ENCODE measurements at regions not wholly inside any gene's neighbourhood (a gene's known extent, or its start where the extent isn't known, plus 50 kb on each side); places are given as distances from the start of the nearest gene placed in this dataset.
A peak's percentile ranks its signal among the peaks of the same experiment; 100 is the strongest.
"Not testable (repeated sequence)": the region's sequence is repeated elsewhere in the genome, so short reads cannot be mapped to it uniquely, and the experiment has no call there.

DNA sequence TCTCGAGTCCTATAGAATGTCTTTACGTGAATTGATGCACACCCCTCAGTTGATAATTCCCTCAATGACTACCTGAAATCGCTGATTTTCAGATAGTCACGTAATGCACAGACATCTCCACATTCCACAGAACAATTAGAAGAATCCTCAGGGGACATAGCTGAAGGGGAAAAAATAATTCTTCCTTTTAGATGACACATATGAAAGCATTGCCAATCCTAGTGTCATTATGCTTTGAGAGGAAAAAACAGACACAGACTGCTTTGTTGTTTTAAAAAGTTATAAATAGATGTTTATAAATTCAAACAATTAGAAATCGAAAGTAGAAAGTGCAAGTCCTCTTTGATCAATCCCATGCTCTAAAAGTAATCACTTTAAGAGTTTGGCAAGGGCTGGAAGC lies 100.6 kb upstream of the FN1 start:
- peak; percentile 68 for DNase-seq (ENCODE audit: low read depth)
- Histone ChIP-seq H3K4me1 (ENCODE audit: control insufficient read depth, insufficient read depth, low read length) (peaks cover 41% of the 10 kb centered on the region), H3K27me3 (replicated peaks; ENCODE audit: control insufficient read depth, insufficient read depth, low read length) (no peaks in the 10 kb centered on the region), H3K9me3 (ENCODE audit: control insufficient read depth, low read length) (no peaks in the 10 kb centered on the region), H3K4me3 (ENCODE audit: low read length) (peak overlapping the region; percentile 46), H3K36me3 (ENCODE audit: control insufficient read depth, insufficient read depth, low read length, severe bottlenecking) (no peaks in the 10 kb centered on the region), H3K9ac (ENCODE audit: low read length) (peak overlapping the region; percentile 60)

DNA sequence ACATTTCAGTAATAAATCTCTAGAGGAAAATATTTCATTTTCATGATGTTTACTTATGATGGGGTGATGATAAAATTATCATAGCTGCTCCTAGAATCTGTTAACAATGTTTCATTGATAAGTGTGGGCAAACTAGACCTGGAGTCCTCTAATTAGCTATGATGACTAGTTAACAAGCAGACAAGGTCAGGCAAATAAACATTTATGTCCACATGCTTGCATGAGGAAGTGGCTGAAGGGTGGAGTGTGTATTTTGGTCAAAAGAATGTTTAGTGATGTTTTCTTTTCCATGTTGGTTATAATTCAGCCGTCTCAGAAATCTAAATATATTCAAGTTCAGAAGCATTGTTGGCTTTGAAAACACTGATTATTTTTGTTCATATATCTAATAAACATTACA lies 99.9 kb upstream of the FN1 start:
- Histone ChIP-seq H3K9me3 (ENCODE audit: control insufficient read depth, low read length) (no peaks in the 10 kb centered on the region), H3K4me1 (ENCODE audit: control insufficient read depth, insufficient read depth, low read length) (peaks cover 43% of the 10 kb centered on the region), H3K27me3 (replicated peaks; ENCODE audit: control insufficient read depth, insufficient read depth, low read length) (no peaks in the 10 kb centered on the region), H3K9ac (ENCODE audit: low read length) (peak overlapping the region; percentile 60), H3K36me3 (ENCODE audit: control insufficient read depth, insufficient read depth, low read length, severe bottlenecking) (no peaks in the 10 kb centered on the region), H3K4me3 (ENCODE audit: low read length) (no peak overlapping the region)
- peak; percentile 59 for DNase-seq (ENCODE audit: low read depth)

DNA sequence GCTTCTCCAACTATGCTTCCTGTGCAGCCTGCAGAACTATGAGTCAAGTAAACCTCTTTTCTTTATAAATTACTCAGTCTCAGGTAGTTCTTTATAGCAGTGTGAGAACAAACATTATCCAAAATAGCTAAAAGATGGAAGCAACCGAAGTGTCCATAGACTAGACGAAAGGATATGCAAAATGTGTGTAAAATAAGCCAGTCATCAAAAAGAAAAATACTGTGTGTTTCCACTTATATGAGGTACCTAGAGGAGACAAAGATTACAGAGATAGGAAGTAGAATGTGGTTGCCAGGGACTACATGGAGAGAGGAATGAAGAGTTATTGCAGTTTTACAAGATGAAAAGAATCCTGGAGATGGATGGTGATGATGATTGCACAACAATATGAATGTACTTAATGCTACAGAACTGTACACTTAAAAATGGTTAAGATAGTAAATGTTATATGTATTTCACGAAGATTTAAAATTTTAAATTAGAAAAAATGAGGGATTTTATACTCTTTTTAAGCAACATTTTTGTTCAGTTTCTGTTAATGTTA lies 99.3 kb upstream of the FN1 start:
- Histone ChIP-seq H3K36me3 (ENCODE audit: control insufficient read depth, insufficient read depth, low read length, severe bottlenecking) (no peaks in the 10 kb centered on the region), H3K9me3 (ENCODE audit: control insufficient read depth, low read length) (no peaks in the 10 kb centered on the region), H3K27me3 (replicated peaks; ENCODE audit: control insufficient read depth, insufficient read depth, low read length) (no peaks in the 10 kb centered on the region), H3K4me1 (ENCODE audit: control insufficient read depth, insufficient read depth, low read length) (peaks cover 44% of the 10 kb centered on the region), H3K9ac (ENCODE audit: low read length) (peak overlapping the region; percentile 40), H3K4me3 (ENCODE audit: low read length) (no peak overlapping the region)
- DNase-seq (ENCODE audit: low read depth), result peak; percentile 53

DNA sequence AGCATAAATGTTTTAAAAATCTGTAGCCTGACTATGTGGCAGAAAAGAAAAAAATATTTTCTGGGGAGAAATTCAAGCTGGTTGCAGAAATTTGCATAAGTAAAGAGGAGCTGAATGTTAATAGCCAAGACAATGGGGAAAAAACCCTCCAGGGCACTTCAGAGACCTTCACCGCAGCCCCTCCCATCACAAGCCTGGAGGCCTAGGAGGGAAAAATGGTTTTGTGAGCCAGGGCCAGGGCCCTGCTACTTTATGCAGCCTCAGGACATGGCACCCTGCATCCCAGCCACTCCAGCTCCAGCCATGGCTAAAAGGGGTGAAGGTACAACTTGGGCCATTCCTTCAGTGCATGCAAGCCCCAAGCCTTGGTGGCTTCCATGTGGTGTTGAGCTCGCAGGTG lies 97.8 kb upstream of the FN1 start:
- H3K4me3 ChIP-seq (ENCODE audit: low read length); H3K9ac ChIP-seq (ENCODE audit: low read length); DNase-seq (ENCODE audit: low read depth); H3K36me3 ChIP-seq (ENCODE audit: control insufficient read depth, insufficient read depth, low read length, severe bottlenecking); H3K27me3 ChIP-seq (replicated peaks; ENCODE audit: control insufficient read depth, insufficient read depth, low read length); H3K9me3 ChIP-seq (ENCODE audit: control insufficient read depth, low read length): not testable (repeated sequence)
- peaks cover 56% of the 10 kb centered on the region for H3K4me1 ChIP-seq (ENCODE audit: control insufficient read depth, insufficient read depth, low read length)

DNA sequence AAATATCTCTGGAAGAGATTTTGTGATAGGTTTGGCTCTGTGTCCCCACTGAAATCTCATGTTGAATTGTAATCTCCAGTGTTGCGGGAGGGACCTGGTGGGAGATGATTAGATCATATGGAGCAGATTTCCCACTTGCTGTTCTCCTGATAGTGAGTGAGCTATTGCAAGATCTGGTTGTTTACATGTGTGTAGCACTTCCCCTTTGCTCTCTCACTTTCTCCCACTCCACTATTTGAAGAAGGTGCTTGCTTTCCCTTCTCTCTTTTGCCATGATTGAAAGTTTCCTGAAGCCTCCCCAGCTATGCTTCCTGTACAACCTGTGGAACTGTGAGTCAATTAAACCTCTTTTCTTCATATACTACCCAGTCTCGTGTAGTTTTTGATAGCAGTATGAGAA lies 97.0 kb upstream of the FN1 start:
- no peaks in the 10 kb centered on the region for H3K27me3 ChIP-seq (replicated peaks; ENCODE audit: control insufficient read depth, insufficient read depth, low read length)
- no peak overlapping the region for H3K4me3 ChIP-seq (ENCODE audit: low read length)
- DNase-seq (ENCODE audit: low read depth), result no peak
- H3K9ac ChIP-seq (ENCODE audit: low read length), result no peak overlapping the region
- H3K4me1 ChIP-seq (ENCODE audit: control insufficient read depth, insufficient read depth, low read length), result peaks cover 60% of the 10 kb centered on the region
- H3K9me3 ChIP-seq (ENCODE audit: control insufficient read depth, low read length), result peaks cover 4% of the 10 kb centered on the region
- H3K36me3 ChIP-seq (ENCODE audit: control insufficient read depth, insufficient read depth, low read length, severe bottlenecking), result no peaks in the 10 kb centered on the region

DNA sequence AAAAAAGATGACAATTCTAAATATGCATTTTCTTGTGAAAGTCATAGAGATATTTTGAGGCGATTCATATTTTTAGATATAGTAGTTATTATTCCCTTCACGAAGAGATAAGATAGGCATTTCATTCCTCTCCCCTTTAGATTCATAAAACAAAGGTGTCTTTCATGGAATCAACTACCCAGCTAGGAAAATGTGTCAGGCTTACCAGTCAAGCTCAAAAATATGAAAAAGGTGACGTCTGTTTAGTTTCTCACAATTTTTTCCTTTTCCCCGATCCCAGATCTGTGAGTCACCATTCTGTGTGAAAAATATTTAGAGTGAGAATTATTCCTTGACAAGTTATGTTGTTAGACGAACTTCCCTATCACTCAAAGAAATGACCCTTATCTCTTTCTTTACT lies 95.4 kb upstream of the FN1 start:
- peaks cover 52% of the 10 kb centered on the region for H3K4me1 ChIP-seq (ENCODE audit: control insufficient read depth, insufficient read depth, low read length)
- no peaks in the 10 kb centered on the region for H3K27me3 ChIP-seq (replicated peaks; ENCODE audit: control insufficient read depth, insufficient read depth, low read length)
- peak overlapping the region; percentile 62 for H3K9ac ChIP-seq (ENCODE audit: low read length)
- H3K9me3 ChIP-seq (ENCODE audit: control insufficient read depth, low read length), result peaks cover 4% of the 10 kb centered on the region
- peak; percentile 68 for DNase-seq (ENCODE audit: low read depth)
- no peaks in the 10 kb centered on the region for H3K36me3 ChIP-seq (ENCODE audit: control insufficient read depth, insufficient read depth, low read length, severe bottlenecking)
- peak overlapping the region; percentile 22 for H3K4me3 ChIP-seq (ENCODE audit: low read length)

DNA sequence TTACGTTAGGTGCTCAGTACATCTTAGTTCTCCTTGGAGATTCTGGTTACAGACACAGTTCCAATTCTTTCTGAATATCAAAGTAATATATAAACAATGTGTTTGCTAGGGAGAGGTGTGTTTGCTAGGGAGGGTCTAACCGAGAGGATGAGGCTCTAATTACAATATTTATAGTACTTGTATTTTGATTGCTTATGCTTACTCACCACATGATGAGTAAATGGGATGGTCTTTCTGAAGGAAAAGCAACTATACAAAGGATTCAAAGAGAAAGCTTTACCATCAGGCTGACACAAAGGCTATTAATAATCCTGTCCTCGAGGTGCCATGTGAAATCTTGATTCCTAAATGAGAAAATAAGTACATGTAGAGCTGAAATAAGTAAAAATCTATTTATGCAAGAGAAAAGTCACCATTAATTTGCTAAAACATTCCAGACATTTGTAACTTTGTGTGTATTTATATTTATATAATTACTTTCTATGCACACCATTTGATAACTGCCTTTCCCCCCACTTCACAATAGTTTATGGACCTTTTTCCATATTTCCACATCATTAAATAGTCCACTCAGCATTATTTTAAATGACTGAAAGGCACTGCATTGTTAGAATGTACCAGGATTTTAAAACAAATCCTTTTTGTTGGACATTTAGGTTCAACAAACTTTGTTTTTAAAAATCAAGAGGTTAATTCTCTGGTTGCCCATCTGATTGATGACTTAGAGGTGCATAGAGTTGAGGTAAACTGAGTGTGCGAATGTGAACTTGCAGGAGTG lies 94.5 kb upstream of the FN1 start:
- no peaks in the 10 kb centered on the region for H3K36me3 ChIP-seq (ENCODE audit: control insufficient read depth, insufficient read depth, low read length, severe bottlenecking)
- H3K27me3 ChIP-seq (replicated peaks; ENCODE audit: control insufficient read depth, insufficient read depth, low read length), result no peaks in the 10 kb centered on the region
- peak overlapping the region; percentile 22 for H3K4me3 ChIP-seq (ENCODE audit: low read length)
- peaks cover 4% of the 10 kb centered on the region for H3K9me3 ChIP-seq (ENCODE audit: control insufficient read depth, low read length)
- H3K9ac ChIP-seq (ENCODE audit: low read length), result peak overlapping the region; percentile 62
- DNase-seq (ENCODE audit: low read depth), result no peak
- H3K4me1 ChIP-seq (ENCODE audit: control insufficient read depth, insufficient read depth, low read length), result peaks cover 43% of the 10 kb centered on the region

DNA sequence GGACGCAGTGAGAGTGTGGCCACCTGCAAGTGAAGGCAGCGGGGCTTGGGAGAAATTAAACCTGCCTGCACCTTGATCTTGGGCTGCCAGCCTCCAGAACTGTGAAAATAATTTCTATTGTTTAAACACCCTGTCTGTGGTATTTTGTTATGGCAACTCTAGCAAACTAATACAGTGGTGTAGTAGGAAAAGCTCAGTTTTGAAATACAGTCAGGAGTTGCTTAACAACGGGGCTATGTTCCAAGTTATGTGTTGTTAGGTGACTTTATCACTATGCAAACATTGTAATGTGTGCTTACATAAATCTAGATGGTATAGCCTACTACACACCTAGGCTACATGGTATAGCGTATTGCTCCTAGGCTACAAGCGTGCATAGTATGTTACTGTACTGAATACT lies 93.4 kb upstream of the FN1 start:
- Histone ChIP-seq H3K9ac (ENCODE audit: low read length) (peak overlapping the region; percentile 78), H3K4me3 (ENCODE audit: low read length) (peak overlapping the region; percentile 9), H3K4me1 (ENCODE audit: control insufficient read depth, insufficient read depth, low read length) (peaks cover 40% of the 10 kb centered on the region), H3K9me3 (ENCODE audit: control insufficient read depth, low read length) (peaks cover 4% of the 10 kb centered on the region), H3K27me3 (replicated peaks; ENCODE audit: control insufficient read depth, insufficient read depth, low read length) (no peaks in the 10 kb centered on the region), H3K36me3 (ENCODE audit: control insufficient read depth, insufficient read depth, low read length, severe bottlenecking) (no peaks in the 10 kb centered on the region)
- peak; percentile 60 for DNase-seq (ENCODE audit: low read depth)

DNA sequence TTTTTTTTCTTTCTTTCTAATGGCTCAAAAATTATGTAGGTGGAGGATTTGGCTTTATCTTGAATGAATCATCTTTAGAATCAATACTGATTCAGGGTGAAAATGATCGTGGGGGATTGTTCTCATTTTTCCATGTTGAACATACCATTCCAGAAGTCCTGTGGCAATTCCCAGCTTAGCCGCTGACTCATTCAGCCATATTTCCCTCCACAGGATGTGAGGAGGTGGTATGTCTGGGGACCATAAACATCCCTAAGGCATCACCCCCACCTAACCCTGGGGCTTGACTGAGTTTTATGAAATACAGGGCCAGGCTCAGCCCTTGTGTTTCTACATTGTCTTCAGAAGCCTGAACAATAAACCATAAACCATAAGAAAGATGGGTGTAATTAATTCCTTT lies 92.7 kb upstream of the FN1 start:
- Histone ChIP-seq H3K4me1 (ENCODE audit: control insufficient read depth, insufficient read depth, low read length) (peaks cover 40% of the 10 kb centered on the region), H3K9ac (ENCODE audit: low read length) (peak overlapping the region; percentile 78), H3K9me3 (ENCODE audit: control insufficient read depth, low read length) (peaks cover 4% of the 10 kb centered on the region), H3K36me3 (ENCODE audit: control insufficient read depth, insufficient read depth, low read length, severe bottlenecking) (no peaks in the 10 kb centered on the region), H3K27me3 (replicated peaks; ENCODE audit: control insufficient read depth, insufficient read depth, low read length) (no peaks in the 10 kb centered on the region), H3K4me3 (ENCODE audit: low read length) (no peak overlapping the region)
- peak; percentile 89 for DNase-seq (ENCODE audit: low read depth)

DNA sequence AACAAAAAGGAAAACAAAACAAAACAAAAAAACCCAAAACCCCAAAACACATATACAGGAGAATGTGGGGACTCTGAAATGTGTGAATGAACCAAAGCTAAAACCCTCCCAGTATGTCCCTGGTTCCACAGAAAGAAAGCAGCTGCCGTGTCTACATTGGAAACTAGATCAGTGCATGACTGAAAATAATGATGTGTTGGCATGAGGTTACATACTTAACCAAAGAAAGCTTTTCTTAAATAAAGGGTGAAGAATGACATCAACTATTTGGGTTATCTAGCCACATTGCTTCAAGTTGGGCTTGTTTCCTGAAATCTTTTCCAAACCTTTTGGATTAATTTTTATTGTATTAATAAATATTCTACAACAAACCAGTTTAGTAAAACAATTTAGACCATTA lies 91.9 kb upstream of the FN1 start:
- Histone ChIP-seq H3K9ac (ENCODE audit: low read length) (peak overlapping the region; percentile 62), H3K9me3 (ENCODE audit: control insufficient read depth, low read length) (peaks cover 4% of the 10 kb centered on the region), H3K27me3 (replicated peaks; ENCODE audit: control insufficient read depth, insufficient read depth, low read length) (no peaks in the 10 kb centered on the region), H3K4me3 (ENCODE audit: low read length) (no peak overlapping the region), H3K4me1 (ENCODE audit: control insufficient read depth, insufficient read depth, low read length) (peaks cover 40% of the 10 kb centered on the region), H3K36me3 (ENCODE audit: control insufficient read depth, insufficient read depth, low read length, severe bottlenecking) (no peaks in the 10 kb centered on the region)
- DNase-seq (ENCODE audit: low read depth), result peak; percentile 60

DNA sequence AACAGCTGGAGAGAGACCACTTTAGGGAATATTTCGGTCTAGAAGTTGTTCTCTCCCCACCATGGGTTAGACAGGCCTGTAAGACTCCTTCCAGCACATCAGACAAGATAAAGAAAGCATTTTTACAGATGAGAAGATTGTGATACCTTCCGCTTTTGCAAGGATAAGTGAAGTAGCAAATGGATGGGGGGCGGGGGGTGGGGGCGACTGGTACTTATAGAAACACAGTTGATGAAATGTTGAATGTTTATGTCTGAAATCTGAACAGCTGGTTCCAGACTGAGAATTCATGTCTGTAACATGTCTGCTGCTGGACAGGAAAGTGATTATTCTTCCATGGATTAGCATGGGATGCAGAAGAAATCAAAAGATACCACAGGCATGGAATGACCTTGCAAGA lies 90.5 kb upstream of the FN1 start:
- H3K9ac ChIP-seq (ENCODE audit: low read length), result no peak overlapping the region
- no peaks in the 10 kb centered on the region for H3K27me3 ChIP-seq (replicated peaks; ENCODE audit: control insufficient read depth, insufficient read depth, low read length)
- no peak overlapping the region for H3K4me3 ChIP-seq (ENCODE audit: low read length)
- DNase-seq (ENCODE audit: low read depth), result no peak
- H3K36me3 ChIP-seq (ENCODE audit: control insufficient read depth, insufficient read depth, low read length, severe bottlenecking), result no peaks in the 10 kb centered on the region
- peaks cover 41% of the 10 kb centered on the region for H3K4me1 ChIP-seq (ENCODE audit: control insufficient read depth, insufficient read depth, low read length)
- peaks cover 4% of the 10 kb centered on the region for H3K9me3 ChIP-seq (ENCODE audit: control insufficient read depth, low read length)

DNA sequence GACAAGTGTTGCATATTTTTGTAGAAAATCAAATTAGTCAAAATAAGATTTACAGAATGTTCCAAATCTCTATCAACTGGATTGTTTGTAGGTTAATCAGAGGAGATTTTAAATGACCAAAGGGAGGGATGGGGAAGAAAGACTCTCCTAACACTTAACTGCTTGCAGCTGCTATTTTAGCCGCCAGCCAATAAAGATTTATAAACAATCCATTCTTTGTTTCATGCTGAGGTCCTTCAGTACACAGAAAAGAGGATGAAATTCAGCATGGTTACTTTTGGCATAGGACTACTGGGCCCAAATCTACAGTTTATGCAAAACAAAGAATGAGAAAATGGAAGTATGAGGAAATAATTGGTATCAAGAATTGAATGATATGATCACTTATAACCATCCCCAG lies 86.4 kb upstream of the FN1 start:
- Histone ChIP-seq H3K9me3 (ENCODE audit: control insufficient read depth, low read length) (no peaks in the 10 kb centered on the region), H3K9ac (ENCODE audit: low read length) (no peak overlapping the region), H3K36me3 (ENCODE audit: control insufficient read depth, insufficient read depth, low read length, severe bottlenecking) (no peaks in the 10 kb centered on the region), H3K4me1 (ENCODE audit: control insufficient read depth, insufficient read depth, low read length) (peaks cover 13% of the 10 kb centered on the region), H3K4me3 (ENCODE audit: low read length) (no peak overlapping the region), H3K27me3 (replicated peaks; ENCODE audit: control insufficient read depth, insufficient read depth, low read length) (no peaks in the 10 kb centered on the region)
- no peak for DNase-seq (ENCODE audit: low read depth)
